HG03469 (cell line): ENCODE measurements at regions not wholly inside any gene's neighbourhood (a gene's known extent, or its start where the extent isn't known, plus 50 kb on each side); places are given as distances from the start of the nearest gene placed in this dataset.

ENCODE experiments used
- ATAC-seq: cut with Tn5 transposase; IDR thresholded peaks from one replicate; pipeline ENCODE4 v1.9.1; 2021; ENCODE audit warnings: mild to moderate bottlenecking, moderate library complexity, moderate number of reproducible peaks; ENCODE audit not compliant: unreplicated experiment

GRCh38 chr9:82565188-82565969, 497.6 kb downstream of the RASEF start:
- ATAC-seq, result no peak

GRCh38 chr9:82567953-82568352, 495.0 kb downstream of the RASEF start:
- ATAC-seq, result no peak

GRCh38 chr9:82570226-82570625, 492.7 kb downstream of the RASEF start:
- ATAC-seq, result no peak

GRCh38 chr9:82571540-82571939, 491.4 kb downstream of the RASEF start:
- ATAC-seq, result no peak

GRCh38 chr9:82572146-82572545, 490.8 kb downstream of the RASEF start:
- no peak for ATAC-seq

- ATAC-seq, result no peak
Measured at GRCh38 chr9:82574911-82575310, 488.0 kb downstream of the RASEF start.

- no peak for ATAC-seq
Measured at GRCh38 chr9:82580921-82581320, 482.0 kb downstream of the RASEF start.

- ATAC-seq, result no peak
Measured at GRCh38 chr9:82581516-82581915, 481.4 kb downstream of the RASEF start.

- ATAC-seq, result no peak
Measured at GRCh38 chr9:82581935-82582334, 481.0 kb downstream of the RASEF start.

- no peak for ATAC-seq
Measured at GRCh38 chr9:82582693-82583092, 480.2 kb downstream of the RASEF start.

GRCh38 chr9:82583524-82583923, 479.4 kb downstream of the RASEF start:
- no peak for ATAC-seq

- ATAC-seq, result no peak
Measured at GRCh38 chr9:82584349-82584863, 478.5 kb downstream of the RASEF start.

GRCh38 chr9:82586918-82587356, 476.0 kb downstream of the RASEF start:
- no peak for ATAC-seq

- no peak for ATAC-seq
Measured at GRCh38 chr9:82588301-82589180, 474.4 kb downstream of the RASEF start.

GRCh38 chr9:82590845-82591244, 472.1 kb downstream of the RASEF start:
- no peak for ATAC-seq

GRCh38 chr9:82593501-82593900, 469.4 kb downstream of the RASEF start:
- ATAC-seq, result no peak

- ATAC-seq, result no peak
Measured at GRCh38 chr9:82597241-82598203, 465.4 kb downstream of the RASEF start.

- ATAC-seq, result no peak
Measured at GRCh38 chr9:82598241-82599039, 464.5 kb downstream of the RASEF start.

GRCh38 chr9:82599336-82599949, 463.5 kb downstream of the RASEF start:
- ATAC-seq, result no peak
